ENCODE measurements at regions not wholly inside any gene's neighbourhood (a gene's known extent, or its start where the extent isn't known, plus 50 kb on each side); places are given as distances from the start of the nearest gene placed in this dataset.
A peak's percentile ranks its signal among the peaks of the same experiment; 100 is the strongest.

DNA sequence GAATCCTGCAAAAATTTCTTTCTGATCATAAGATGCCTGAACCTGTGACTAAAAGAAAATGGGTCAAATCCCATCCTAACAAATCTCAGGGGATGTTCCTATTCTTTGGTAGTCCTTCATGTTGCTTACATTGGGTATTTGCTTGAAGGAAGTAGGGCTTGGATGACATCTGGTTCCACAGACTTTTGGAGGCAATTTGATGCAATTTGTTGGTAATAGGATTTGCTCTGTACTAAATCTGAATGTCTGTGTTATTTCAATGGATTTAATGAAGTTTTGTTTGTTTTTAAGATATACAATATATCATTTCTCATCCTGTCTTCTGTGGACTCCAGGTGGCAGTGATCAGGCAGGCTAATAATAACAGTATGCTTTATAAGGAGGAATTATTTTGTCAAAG lies 457.9 kb downstream of the ZSWIM6 start:
- H3K4me3 ChIP-seq (replicated peaks in 1 of 3), result no peak overlapping the region
- DNase-seq, result no peak
- TF ChIP-seq POLR2A (IDR thresholded peaks at IDR 0.05) (no peak), CTCF (IDR thresholded peaks at IDR 0.05) (no peak)
- no peaks in the 10 kb centered on the region for H3K9me3 ChIP-seq
- H3K36me3 ChIP-seq, result no peaks in the 10 kb centered on the region
- no peak overlapping the region for H3K27ac ChIP-seq
- no peaks in the 10 kb centered on the region for H3K27me3 ChIP-seq
- intact Hi-C loops (cut with DNase I), result no loop called here
- H3K4me1 ChIP-seq, result no peaks in the 10 kb centered on the region

GRCh38 chr5:61790678-61791077 lies 458.6 kb downstream of the ZSWIM6 start:
- H3K27ac ChIP-seq, result no peak overlapping the region
- WGBS, 2 donors, result 86 to 100% methylated on average over 2 of the region's 2 CpGs

GRCh38 chr5:61796773-61797172 lies 464.7 kb downstream of the ZSWIM6 start:
- intact Hi-C loops (cut with DNase I), result no loop called here
- no peaks in the 10 kb centered on the region for H3K27me3 ChIP-seq
- TF ChIP-seq POLR2A (IDR thresholded peaks at IDR 0.05), result no peak
- TF ChIP-seq CTCF (IDR thresholded peaks at IDR 0.05), result no peak
- no peak overlapping the region for H3K4me3 ChIP-seq (replicated peaks in 1 of 3)
- no peaks in the 10 kb centered on the region for H3K36me3 ChIP-seq
- DNase-seq, result no peak
- H3K4me1 ChIP-seq, result peaks cover 0 to 4% of the 10 kb centered on the region in 2 donors
- no peak overlapping the region for H3K27ac ChIP-seq
- no peaks in the 10 kb centered on the region for H3K9me3 ChIP-seq
- WGBS, 2 donors, result 89 to 98% methylated on average over 4 of the region's 4 CpGs

More at GRCh38 chr5:61790678-61791077, 458.6 kb downstream of the ZSWIM6 start:
- Histone ChIP-seq H3K27me3 (no peaks in the 10 kb centered on the region), H3K4me3 (replicated peaks in 1 of 3) (no peak overlapping the region), H3K9me3 (no peaks in the 10 kb centered on the region), H3K4me1 (no peaks in the 10 kb centered on the region), H3K36me3 (no peaks in the 10 kb centered on the region)
- intact Hi-C loops (cut with DNase I), result no loop called here
- DNase-seq, result no peak
- TF ChIP-seq POLR2A (IDR thresholded peaks at IDR 0.05), result no peak
- TF ChIP-seq CTCF (IDR thresholded peaks at IDR 0.05), result no peak

DNA sequence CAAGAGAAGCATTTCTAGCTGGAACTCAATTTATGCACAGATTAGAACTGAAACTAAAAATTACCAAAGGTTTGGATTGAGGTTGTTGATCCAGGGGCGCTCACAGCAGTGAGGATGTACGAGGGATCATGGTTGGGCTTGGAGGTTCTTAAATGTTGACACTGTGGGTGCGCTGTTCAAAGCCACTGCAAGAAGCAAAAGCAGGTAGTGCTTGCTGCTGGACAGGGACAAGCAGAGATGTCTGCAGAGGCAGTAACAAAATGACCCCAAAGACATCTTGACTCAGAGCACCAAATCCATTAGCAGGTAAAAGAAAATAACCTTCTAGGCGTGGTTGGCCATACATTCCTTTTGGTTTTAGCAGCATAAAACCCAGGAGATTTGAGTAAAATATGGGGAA lies 468.4 kb downstream of the ZSWIM6 start:
- DNase-seq, result no peak
- no peaks in the 10 kb centered on the region for H3K36me3 ChIP-seq
- H3K27ac ChIP-seq, result no peak overlapping the region
- H3K9me3 ChIP-seq, result no peaks in the 10 kb centered on the region
- intact Hi-C loops (cut with DNase I), result no loop called here
- H3K27me3 ChIP-seq, result no peaks in the 10 kb centered on the region
- 82 to 97% methylated on average over 4 of the region's 4 CpGs for WGBS, 2 donors
- H3K4me3 ChIP-seq (replicated peaks in 1 of 3), result no peak overlapping the region
- peaks cover 0 to 4% of the 10 kb centered on the region in 2 donors for H3K4me1 ChIP-seq
- TF ChIP-seq POLR2A (IDR thresholded peaks at IDR 0.05), result no peak
- no peak for TF ChIP-seq CTCF (IDR thresholded peaks at IDR 0.05)

- DNase-seq, result peak; percentile 32 to 35
- Histone ChIP-seq H3K4me3 (replicated peaks in 1 of 3) (no peak overlapping the region), H3K9me3 (no peaks in the 10 kb centered on the region), H3K36me3 (no peaks in the 10 kb centered on the region), H3K4me1 (peaks cover 0 to 4% of the 10 kb centered on the region in 2 donors), H3K27ac (no peak overlapping the region), H3K27me3 (no peaks in the 10 kb centered on the region)
- TF ChIP-seq CTCF (IDR thresholded peaks at IDR 0.05) (peak in 2 of 6 experiments; percentile 13 to 20), POLR2A (IDR thresholded peaks at IDR 0.05) (no peak)
- intact Hi-C loops (cut with DNase I), result no loop called here
- 38 to 49% methylated on average over 4 of the region's 4 CpGs for WGBS, 2 donors
Measured at GRCh38 chr5:61801174-61801573, 469.1 kb downstream of the ZSWIM6 start.
